HCT116 (cell line): ENCODE measurements at regions not wholly inside any gene's neighbourhood (a gene's known extent, or its start where the extent isn't known, plus 50 kb on each side); places are given as distances from the start of the nearest gene placed in this dataset.

Experiments
- CTCF ChIP-seq, 3 experiments: fragments of 200-600 bp in 1 of 3; sonication (generic) in 1 of 3; IDR thresholded peaks in 2 of 3; conservative IDR thresholded peaks in 1 of 3; 2 replicates each; pipeline ENCODE4 v1.5.1; 2012 to 2017; ENCODE audit warnings: low read depth in 2 of 3, low read length in 2 of 3, antibody characterized with exemption in 1 of 3, borderline replicate concordance in 1 of 3, control low read depth in 1 of 3, mild to moderate bottlenecking in 1 of 3, mixed read lengths in 1 of 3, mixed run types in 1 of 3, moderate library complexity in 1 of 3; ENCODE audit not compliant: insufficient read depth in 1 of 3
- EZH2phosphoT487 ChIP-seq: fragments of 200-600 bp; IDR thresholded peaks from 2 replicates; pipeline ENCODE4 v1.6.1; 2018; ENCODE audit warnings: antibody characterized with exemption, borderline replicate concordance
- ZFX ChIP-seq: fragments of 450-650 bp; IDR thresholded peaks from 2 replicates; pipeline ENCODE4 v1.6.1; 2017

GRCh38 chr5:25649628-25650265 lies 1005.0 kb upstream of the CDH10 start:
- TF ChIP-seq ZFX (no peak), EZH2phosphoT487 (no peak), CTCF (IDR thresholded peaks at IDR 0.05 in 2 of 3, conservative IDR thresholded peaks at IDR 0.05 in 1 of 3; ENCODE audit: borderline replicate concordance in 1 of 3, insufficient read depth in 1 of 3, low read depth in 2 of 3, low read length in 2 of 3) (no peak)
